HG02571 (cell line): ENCODE measurements at regions not wholly inside any gene's neighbourhood (a gene's known extent, or its start where the extent isn't known, plus 50 kb on each side); places are given as distances from the start of the nearest gene placed in this dataset.

ENCODE experiments used
- ATAC-seq: cut with Tn5 transposase; IDR thresholded peaks from one replicate; pipeline ENCODE4 v1.9.1; 2021; ENCODE audit warnings: mild to moderate bottlenecking, moderate library complexity; ENCODE audit not compliant: unreplicated experiment

- no peak for ATAC-seq
Measured at GRCh38 chr5:28780083-28780692, 1741.8 kb upstream of the CDH9 start.

GRCh38 chr5:28779161-28779754 is 1740.9 kb upstream of the CDH9 start:
- ATAC-seq = no peak

DNA sequence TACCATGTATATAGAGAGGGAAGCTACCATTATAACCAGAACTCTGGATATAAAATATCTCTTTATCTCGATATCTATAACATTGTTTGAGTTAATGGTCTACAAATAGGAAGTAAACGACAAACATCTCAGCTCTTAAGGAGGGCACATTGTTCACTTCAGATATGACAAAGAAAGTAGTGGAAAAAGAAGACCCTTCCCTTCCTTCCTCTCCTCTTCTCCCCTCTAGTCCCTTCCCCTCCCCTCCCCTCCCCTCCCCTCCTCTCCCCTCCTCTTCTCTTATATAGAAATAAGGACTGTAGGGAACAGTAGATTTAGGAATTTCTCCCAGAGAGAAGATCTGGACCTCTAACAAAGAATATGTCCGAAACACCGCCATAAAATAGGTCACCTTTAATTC is 1731.9 kb upstream of the CDH9 start:
- no peak for ATAC-seq

GRCh38 chr5:28766565-28767158 is 1728.3 kb upstream of the CDH9 start:
- no peak for ATAC-seq

GRCh38 chr5:28751396-28751795 is 1713.0 kb upstream of the CDH9 start:
- ATAC-seq = no peak

GRCh38 chr5:28750251-28750650 is 1711.9 kb upstream of the CDH9 start:
- ATAC-seq = no peak

DNA sequence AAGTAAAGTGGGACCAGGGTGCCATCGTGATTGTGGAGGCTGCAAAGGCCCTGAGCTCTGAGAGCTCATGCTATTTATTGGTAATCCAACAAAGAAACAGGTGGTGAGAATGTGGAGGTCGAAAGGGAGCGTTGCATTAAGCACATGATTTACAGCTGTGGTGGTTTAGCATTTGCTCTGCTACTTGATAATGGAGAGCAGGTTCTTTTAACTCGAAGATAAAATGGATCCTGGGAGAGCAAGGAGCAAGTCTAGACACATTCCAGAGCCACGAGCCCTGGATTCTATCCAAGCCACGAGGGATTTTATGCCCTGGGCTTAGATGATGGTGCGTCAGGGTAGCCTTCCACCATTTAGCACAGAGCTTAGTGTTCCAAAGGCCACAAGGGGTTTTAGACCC is 1710.1 kb upstream of the CDH9 start:
- ATAC-seq = no peak

DNA sequence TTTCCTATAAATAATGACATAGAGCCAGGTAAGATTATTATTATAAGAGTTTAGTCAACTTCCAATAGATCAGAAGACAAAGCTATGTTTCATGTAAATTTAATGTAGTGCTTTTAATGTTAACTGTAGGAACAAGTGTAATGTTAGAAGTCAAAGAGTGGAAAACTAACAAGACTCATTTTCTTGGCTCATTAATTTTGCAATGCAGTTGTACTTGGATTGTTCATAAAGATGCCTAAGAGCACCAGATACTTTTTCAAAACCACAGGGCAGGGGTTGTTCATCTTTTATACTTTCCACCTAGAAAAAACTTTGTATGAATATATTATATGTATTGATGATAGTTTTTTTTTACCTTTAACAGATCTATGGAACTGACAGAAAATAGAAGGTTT is 1705.3 kb upstream of the CDH9 start:
- no peak for ATAC-seq

DNA sequence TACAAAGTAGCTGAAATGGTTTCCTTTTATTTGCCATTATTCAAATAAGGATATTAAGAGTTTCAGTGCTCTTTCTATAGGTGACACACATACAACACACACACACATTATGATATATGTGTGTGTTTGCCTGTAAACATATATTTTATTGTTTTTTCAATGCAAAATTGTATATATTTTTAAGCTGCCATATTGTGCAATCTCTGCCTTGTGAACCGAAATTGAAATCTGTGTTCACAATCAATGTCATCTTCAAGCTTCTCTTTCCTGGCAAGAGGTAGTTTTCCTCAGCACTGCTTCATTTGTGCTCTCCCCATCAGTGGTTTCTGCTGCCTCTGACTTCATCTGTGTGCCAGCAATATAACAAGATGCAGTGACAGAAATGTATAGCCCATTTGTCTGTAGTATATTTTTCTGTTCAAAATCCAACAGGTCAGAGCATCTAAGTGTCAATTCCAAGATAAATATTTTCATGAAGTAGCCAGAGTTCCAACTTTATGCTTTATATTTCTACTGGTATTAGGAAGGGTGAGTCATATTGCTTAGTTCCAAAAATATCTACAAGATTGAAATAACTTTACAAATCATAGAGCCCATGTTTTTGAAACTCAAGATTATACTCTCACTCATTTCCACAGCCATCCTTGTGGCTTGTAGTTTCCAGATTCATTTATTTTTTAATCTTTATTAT is 1704.8 kb upstream of the CDH9 start:
- no peak for ATAC-seq

GRCh38 chr5:28737682-28738081 is 1699.3 kb upstream of the CDH9 start:
- ATAC-seq = no peak

GRCh38 chr5:28737222-28737621 is 1698.8 kb upstream of the CDH9 start:
- no peak for ATAC-seq

DNA sequence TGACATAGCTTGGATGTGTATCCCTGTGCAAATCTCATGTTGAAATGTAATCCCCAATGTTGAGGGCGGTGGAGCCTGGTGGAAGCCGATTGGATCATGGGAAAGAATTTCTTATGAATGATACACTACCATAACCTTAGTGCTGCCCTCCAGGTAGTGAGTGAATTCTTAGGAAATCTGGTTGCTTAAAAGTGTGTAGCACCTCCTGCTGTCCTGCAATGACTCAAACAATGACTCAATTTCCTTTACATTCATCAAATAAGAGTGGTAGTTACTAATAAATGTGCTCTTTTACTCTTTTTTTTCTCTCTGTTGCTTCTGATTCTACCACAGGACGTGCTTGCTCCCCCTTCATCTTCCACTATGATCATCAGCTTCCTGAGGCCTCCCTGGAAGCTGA is 1696.0 kb upstream of the CDH9 start:
- ATAC-seq = no peak

DNA sequence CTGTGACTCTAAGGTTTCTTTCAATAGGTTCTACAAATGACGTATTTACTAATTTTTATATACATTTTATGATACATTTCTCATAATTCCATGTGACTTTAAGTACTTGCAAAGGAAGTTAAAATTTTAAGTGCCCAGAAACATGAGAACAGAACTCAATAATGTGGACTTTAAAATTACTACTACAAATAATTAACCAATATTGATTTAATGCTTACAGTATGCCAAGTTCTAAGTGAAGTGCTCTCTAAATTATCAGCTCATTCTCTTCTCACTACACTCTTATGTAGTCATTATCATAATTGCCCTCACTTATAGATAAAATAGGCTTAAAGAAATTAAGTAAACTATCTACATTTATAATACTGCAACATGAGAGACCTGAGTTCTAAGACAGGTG is 1690.7 kb upstream of the CDH9 start:
- ATAC-seq = no peak

- no peak for ATAC-seq
Measured at GRCh38 chr5:28726815-28727214, 1688.4 kb upstream of the CDH9 start.

DNA sequence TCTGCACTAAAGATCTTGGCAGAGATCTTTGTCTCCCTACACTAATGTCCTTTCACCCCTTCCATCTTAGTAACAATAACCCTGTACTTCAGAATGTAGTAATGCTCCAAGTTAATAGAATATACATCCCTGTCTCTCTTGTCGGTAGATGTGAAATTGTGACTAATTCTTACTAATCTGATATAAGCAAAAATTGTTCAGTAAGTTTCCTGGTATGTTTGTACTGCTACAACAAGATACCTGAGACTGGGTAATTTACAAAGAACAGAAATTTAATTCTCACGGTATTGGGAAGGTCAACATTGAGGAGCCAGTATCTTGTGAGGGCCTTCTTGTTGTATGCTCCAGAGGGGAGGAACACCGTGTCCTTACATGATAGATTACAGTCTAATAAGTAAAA is 1686.6 kb upstream of the CDH9 start:
- no peak for ATAC-seq

DNA sequence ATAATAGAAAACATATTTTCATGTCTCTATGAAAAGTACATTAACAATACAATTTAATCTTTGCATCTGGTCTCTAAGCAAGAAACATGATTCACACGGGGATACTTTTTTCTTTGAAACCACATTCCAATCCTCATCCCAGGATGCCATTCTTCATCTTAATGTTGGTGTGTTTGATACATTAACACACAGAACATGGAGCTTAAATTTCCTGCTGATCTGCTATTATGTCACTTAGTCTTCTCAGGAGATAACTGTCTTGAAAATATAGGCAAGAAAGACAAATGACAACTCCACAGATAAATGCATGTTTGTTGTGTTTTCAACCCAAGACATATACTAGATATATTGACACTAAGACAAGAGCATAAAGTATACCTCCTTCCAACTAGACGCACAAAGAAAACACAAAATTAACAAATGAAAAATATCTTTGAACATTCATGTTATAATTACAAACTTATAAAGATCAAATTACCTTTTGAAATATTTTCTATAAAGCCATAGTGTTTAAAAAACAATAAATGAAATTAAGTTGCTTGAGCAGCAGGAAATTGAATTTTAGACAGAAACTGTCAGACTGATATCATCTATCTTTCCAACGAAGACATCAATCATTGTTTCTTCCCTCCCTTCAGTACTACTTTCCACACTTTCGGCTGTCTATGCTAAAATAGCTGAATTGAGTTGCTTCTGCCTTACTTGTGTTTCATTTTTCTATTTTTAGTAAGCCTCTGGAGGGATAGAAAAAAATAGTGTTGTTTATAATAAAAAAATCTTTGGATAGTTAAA is 1676.7 kb upstream of the CDH9 start:
- ATAC-seq = no peak

DNA sequence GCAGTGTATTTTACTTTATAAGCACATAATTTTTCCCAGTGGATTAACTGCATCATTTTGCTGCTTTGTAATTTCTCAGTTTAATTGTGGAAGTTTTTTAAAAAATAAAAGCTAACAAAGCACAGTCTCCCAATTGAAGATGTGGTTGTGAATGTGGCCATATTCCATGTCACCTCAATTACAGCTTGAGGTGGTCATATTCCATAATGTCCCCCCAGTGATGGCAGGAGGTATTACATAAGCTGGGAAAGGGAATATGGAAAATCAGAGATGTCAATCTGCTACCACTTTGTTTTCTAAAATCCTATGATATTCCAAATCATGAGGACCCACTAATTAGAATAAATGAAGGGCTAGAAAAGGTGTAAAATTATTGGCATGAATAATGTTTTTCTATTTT is 1672.0 kb upstream of the CDH9 start:
- no peak for ATAC-seq

DNA sequence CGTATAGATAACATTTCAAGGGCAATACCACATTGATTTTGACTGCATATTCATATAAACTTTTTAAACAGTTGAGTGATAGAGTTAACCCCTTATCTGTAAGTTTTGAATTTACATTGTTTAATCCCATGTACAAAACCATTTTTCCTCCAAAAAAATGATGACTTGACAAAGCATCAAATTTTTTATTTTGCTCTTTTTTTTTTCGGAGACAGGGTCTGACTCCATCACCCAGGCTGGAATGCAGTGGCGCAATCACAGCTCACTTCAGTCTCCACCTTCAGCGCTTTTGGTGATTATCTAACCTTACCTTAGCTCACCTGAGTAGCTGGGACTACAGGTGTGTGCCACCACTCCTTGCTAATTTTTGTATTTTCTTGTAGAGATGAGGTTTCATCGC is 1670.1 kb upstream of the CDH9 start:
- no peak for ATAC-seq

DNA sequence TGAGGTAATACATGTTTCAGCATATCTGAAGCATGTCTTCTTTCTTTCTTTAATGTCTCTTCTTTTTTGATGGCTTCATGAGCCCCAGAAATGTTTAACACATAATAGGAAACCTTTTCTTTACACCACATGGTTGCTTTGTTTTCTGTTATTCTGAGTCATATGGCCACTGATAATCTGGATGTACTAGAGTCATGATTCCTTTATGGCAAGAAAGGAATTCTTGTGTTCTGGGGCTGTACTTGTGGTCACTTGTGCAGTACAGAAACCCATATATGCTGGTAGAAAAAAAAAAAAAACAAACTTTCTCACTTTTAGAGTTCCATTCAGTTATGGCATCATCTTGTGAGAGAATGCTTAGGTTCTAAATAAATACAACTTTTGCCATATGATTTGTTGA is 1669.3 kb upstream of the CDH9 start:
- no peak for ATAC-seq

DNA sequence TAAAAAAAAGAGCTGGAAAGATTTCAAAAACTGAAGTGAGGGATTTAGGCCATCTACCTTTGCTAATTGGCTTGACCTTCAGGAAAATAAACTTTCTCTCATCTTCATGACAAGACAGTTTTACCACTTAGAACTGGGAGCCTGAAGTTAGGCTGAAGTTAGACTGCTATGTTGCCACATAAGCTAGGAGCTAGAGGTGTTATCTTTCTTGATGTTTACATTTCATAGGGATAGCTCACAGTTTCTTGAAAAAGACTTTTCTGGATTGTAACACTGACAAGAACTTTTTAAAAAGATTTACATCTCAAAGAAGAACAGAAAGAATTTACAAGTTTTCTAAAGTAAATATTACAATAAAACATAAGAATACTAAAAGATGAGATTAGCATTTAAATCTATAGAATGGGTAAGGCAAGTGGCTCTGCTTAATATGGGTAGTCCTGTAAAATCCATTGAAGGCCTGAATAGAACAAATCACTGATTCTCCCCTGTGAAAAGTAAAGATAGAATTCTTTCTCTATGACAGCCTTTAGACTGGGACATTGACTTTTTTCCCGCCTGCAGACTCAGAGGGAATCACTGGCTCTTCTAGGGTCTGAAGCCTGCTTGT is 1665.4 kb upstream of the CDH9 start:
- ATAC-seq = no peak

DNA sequence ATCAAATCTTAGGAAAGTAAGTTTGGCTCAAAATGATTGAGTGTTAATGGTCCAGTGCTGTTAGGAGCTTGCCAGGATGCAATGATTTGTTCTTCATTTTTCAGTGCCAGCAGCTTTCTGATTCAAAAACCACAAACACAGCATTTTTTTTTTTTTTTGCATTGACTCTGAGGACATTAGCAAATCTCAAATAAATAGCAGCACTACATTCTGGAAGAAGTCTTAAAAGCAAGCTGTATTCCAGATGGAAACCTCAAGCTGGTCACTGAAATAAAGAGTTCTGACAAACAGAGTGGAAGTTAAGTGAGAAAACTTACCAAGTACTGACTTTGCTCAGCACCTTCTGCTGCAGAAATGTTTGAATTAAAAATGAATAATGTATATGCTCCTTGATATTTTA is 1653.1 kb upstream of the CDH9 start:
- ATAC-seq = no peak
